ENCODE measurements at regions not wholly inside any gene's neighbourhood (a gene's known extent, or its start where the extent isn't known, plus 50 kb on each side); places are given as distances from the start of the nearest gene placed in this dataset.

GRCh38 chr9:119009249-119009648 is 360.0 kb downstream of the BRINP1 start:
- 92 to 93% methylated on average over 1 to 2 of the region's 4 CpGs for WGBS, 2 experiments (ENCODE audit: insufficient coverage in 2 of 2)
- Histone ChIP-seq H3K4me3 (ENCODE audit: extremely low read depth, insufficient read depth, low read length, poor library complexity, severe bottlenecking) (no peak overlapping the region), H3K27ac (ENCODE audit: low read depth, low read length, severe bottlenecking) (no peak overlapping the region), H3K36me3 (ENCODE audit: control insufficient read depth, insufficient read depth, low read length) (no peaks in the 10 kb centered on the region), H3K9me3 (ENCODE audit: control insufficient read depth, low read length) (no peaks in the 10 kb centered on the region), H3K4me1 (ENCODE audit: control insufficient read depth, insufficient read depth, low read length, poor library complexity, severe bottlenecking) (no peaks in the 10 kb centered on the region)

GRCh38 chr9:119020284-119020683 is 349.0 kb downstream of the BRINP1 start:
- H3K4me1 ChIP-seq (ENCODE audit: control insufficient read depth, insufficient read depth, low read length, poor library complexity, severe bottlenecking): no peaks in the 10 kb centered on the region
- H3K36me3 ChIP-seq (ENCODE audit: control insufficient read depth, insufficient read depth, low read length): no peaks in the 10 kb centered on the region
- WGBS, 2 experiments (ENCODE audit: insufficient coverage in 2 of 2): 87 to 90% methylated on average over 9 of the region's 9 CpGs
- H3K4me3 ChIP-seq (ENCODE audit: extremely low read depth, insufficient read depth, low read length, poor library complexity, severe bottlenecking): no peak overlapping the region
- no peaks in the 10 kb centered on the region for H3K9me3 ChIP-seq (ENCODE audit: control insufficient read depth, low read length)
- no peak overlapping the region for H3K27ac ChIP-seq (ENCODE audit: low read depth, low read length, severe bottlenecking)

- no peak overlapping the region for H3K27ac ChIP-seq (ENCODE audit: low read depth, low read length, severe bottlenecking)
- no peaks in the 10 kb centered on the region for H3K4me1 ChIP-seq (ENCODE audit: control insufficient read depth, insufficient read depth, low read length, poor library complexity, severe bottlenecking)
- WGBS, 2 experiments (ENCODE audit: insufficient coverage in 2 of 2): 80 to 92% methylated on average over 2 of the region's 4 CpGs
These were observed 348.4 kb downstream of the BRINP1 start for GRCh38 chr9:119020730-119021333.

GRCh38 chr9:119026120-119026519 is 343.1 kb downstream of the BRINP1 start:
- Histone ChIP-seq H3K9me3 (ENCODE audit: control insufficient read depth, low read length) (no peaks in the 10 kb centered on the region), H3K4me1 (ENCODE audit: control insufficient read depth, insufficient read depth, low read length, poor library complexity, severe bottlenecking) (no peaks in the 10 kb centered on the region), H3K4me3 (ENCODE audit: extremely low read depth, insufficient read depth, low read length, poor library complexity, severe bottlenecking) (no peak overlapping the region), H3K36me3 (ENCODE audit: control insufficient read depth, insufficient read depth, low read length) (no peaks in the 10 kb centered on the region), H3K27ac (ENCODE audit: low read depth, low read length, severe bottlenecking) (no peak overlapping the region)
- 73 to 86% methylated on average over 1 to 3 of the region's 4 CpGs for WGBS, 2 experiments (ENCODE audit: insufficient coverage in 2 of 2)

More at GRCh38 chr9:119020730-119021333, 348.4 kb downstream of the BRINP1 start:
- Histone ChIP-seq H3K9me3 (ENCODE audit: control insufficient read depth, low read length) (no peaks in the 10 kb centered on the region), H3K4me3 (ENCODE audit: extremely low read depth, insufficient read depth, low read length, poor library complexity, severe bottlenecking) (no peak overlapping the region), H3K36me3 (ENCODE audit: control insufficient read depth, insufficient read depth, low read length) (no peaks in the 10 kb centered on the region)

GRCh38 chr9:119027901-119028699 is 341.1 kb downstream of the BRINP1 start:
- H3K27ac ChIP-seq (ENCODE audit: low read depth, low read length, severe bottlenecking): no peak overlapping the region
- H3K36me3 ChIP-seq (ENCODE audit: control insufficient read depth, insufficient read depth, low read length): no peaks in the 10 kb centered on the region
- H3K4me1 ChIP-seq (ENCODE audit: control insufficient read depth, insufficient read depth, low read length, poor library complexity, severe bottlenecking): no peaks in the 10 kb centered on the region
- H3K4me3 ChIP-seq (ENCODE audit: extremely low read depth, insufficient read depth, low read length, poor library complexity, severe bottlenecking): no peak overlapping the region
- H3K9me3 ChIP-seq (ENCODE audit: control insufficient read depth, low read length): no peaks in the 10 kb centered on the region
- no CpG with 5 or more reads among the region's 7 CpGs for WGBS, 2 experiments (ENCODE audit: insufficient coverage in 2 of 2)

- no peaks in the 10 kb centered on the region for H3K36me3 ChIP-seq (ENCODE audit: control insufficient read depth, insufficient read depth, low read length)
- WGBS, 2 experiments (ENCODE audit: insufficient coverage in 2 of 2): 80 to 100% methylated on average over 3 of the region's 5 CpGs
These were observed 339.3 kb downstream of the BRINP1 start for GRCh38 chr9:119029886-119030285.

GRCh38 chr9:119033596-119033995 is 335.6 kb downstream of the BRINP1 start:
- no peaks in the 10 kb centered on the region for H3K4me1 ChIP-seq (ENCODE audit: control insufficient read depth, insufficient read depth, low read length, poor library complexity, severe bottlenecking)
- H3K27ac ChIP-seq (ENCODE audit: low read depth, low read length, severe bottlenecking): no peak overlapping the region
- no peaks in the 10 kb centered on the region for H3K36me3 ChIP-seq (ENCODE audit: control insufficient read depth, insufficient read depth, low read length)
- no peak overlapping the region for H3K4me3 ChIP-seq (ENCODE audit: extremely low read depth, insufficient read depth, low read length, poor library complexity, severe bottlenecking)
- WGBS, 2 experiments (ENCODE audit: insufficient coverage in 2 of 2): 100% methylated on average over 2 of the region's 3 CpGs; no CpG with 5 or more reads in 1 of the 2 experiments
- H3K9me3 ChIP-seq (ENCODE audit: control insufficient read depth, low read length): no peaks in the 10 kb centered on the region

More at GRCh38 chr9:119029886-119030285, 339.3 kb downstream of the BRINP1 start:
- Histone ChIP-seq H3K4me1 (ENCODE audit: control insufficient read depth, insufficient read depth, low read length, poor library complexity, severe bottlenecking) (no peaks in the 10 kb centered on the region), H3K27ac (ENCODE audit: low read depth, low read length, severe bottlenecking) (no peak overlapping the region), H3K4me3 (ENCODE audit: extremely low read depth, insufficient read depth, low read length, poor library complexity, severe bottlenecking) (no peak overlapping the region), H3K9me3 (ENCODE audit: control insufficient read depth, low read length) (no peaks in the 10 kb centered on the region)

- Histone ChIP-seq H3K4me1 (ENCODE audit: control insufficient read depth, insufficient read depth, low read length, poor library complexity, severe bottlenecking) (no peaks in the 10 kb centered on the region), H3K36me3 (ENCODE audit: control insufficient read depth, insufficient read depth, low read length) (no peaks in the 10 kb centered on the region), H3K27ac (ENCODE audit: low read depth, low read length, severe bottlenecking) (no peak overlapping the region), H3K4me3 (ENCODE audit: extremely low read depth, insufficient read depth, low read length, poor library complexity, severe bottlenecking) (no peak overlapping the region), H3K9me3 (ENCODE audit: control insufficient read depth, low read length) (no peaks in the 10 kb centered on the region)
- 80% methylated on average over 1 of the region's 2 CpGs; no CpG with 5 or more reads in 1 of the 2 experiments for WGBS, 2 experiments (ENCODE audit: insufficient coverage in 2 of 2)
These were observed 332.3 kb downstream of the BRINP1 start for GRCh38 chr9:119036969-119037368.

GRCh38 chr9:119043996-119044395 is 325.2 kb downstream of the BRINP1 start:
- WGBS, 2 experiments (ENCODE audit: insufficient coverage in 2 of 2): no CpG with 5 or more reads among the region's 1 CpG
- Histone ChIP-seq H3K4me1 (ENCODE audit: control insufficient read depth, insufficient read depth, low read length, poor library complexity, severe bottlenecking) (peaks cover 8% of the 10 kb centered on the region), H3K36me3 (ENCODE audit: control insufficient read depth, insufficient read depth, low read length) (no peaks in the 10 kb centered on the region), H3K27ac (ENCODE audit: low read depth, low read length, severe bottlenecking) (no peak overlapping the region), H3K9me3 (ENCODE audit: control insufficient read depth, low read length) (no peaks in the 10 kb centered on the region), H3K4me3 (ENCODE audit: extremely low read depth, insufficient read depth, low read length, poor library complexity, severe bottlenecking) (no peak overlapping the region)

GRCh38 chr9:119044806-119045205 is 324.4 kb downstream of the BRINP1 start:
- Histone ChIP-seq H3K4me3 (ENCODE audit: extremely low read depth, insufficient read depth, low read length, poor library complexity, severe bottlenecking) (no peak overlapping the region), H3K27ac (ENCODE audit: low read depth, low read length, severe bottlenecking) (no peak overlapping the region), H3K4me1 (ENCODE audit: control insufficient read depth, insufficient read depth, low read length, poor library complexity, severe bottlenecking) (peaks cover 8% of the 10 kb centered on the region), H3K9me3 (ENCODE audit: control insufficient read depth, low read length) (no peaks in the 10 kb centered on the region), H3K36me3 (ENCODE audit: control insufficient read depth, insufficient read depth, low read length) (no peaks in the 10 kb centered on the region)
- WGBS, 2 experiments (ENCODE audit: insufficient coverage in 2 of 2): no CpG with 5 or more reads among the region's 1 CpG
